H7 (cell line): ENCODE measurements at regions not wholly inside any gene's neighbourhood (a gene's known extent, or its start where the extent isn't known, plus 50 kb on each side); places are given as distances from the start of the nearest gene placed in this dataset.

Experiments used
- DNase-seq: peaks from one replicate; pipeline ENCODE4 v3.0.0; 2012
- H3K27me3 ChIP-seq: 2 replicates; pipeline ENCODE4 v1.6.0; 2011; ENCODE audit warnings: mild to moderate bottlenecking, low read length; ENCODE audit not compliant: control insufficient read depth, insufficient read depth
- H3K36me3 ChIP-seq: replicated peaks from 2 replicates; pipeline ENCODE4 v1.5.1; 2011; ENCODE audit warnings: low read length; ENCODE audit not compliant: control insufficient read depth, insufficient read depth
- H3K4me3 ChIP-seq: 2 replicates; pipeline ENCODE4 v1.5.1; 2011; ENCODE audit warnings: low read depth, mild to moderate bottlenecking, control low read depth, low read length, moderate library complexity; ENCODE audit not compliant: insufficient read depth

DNA sequence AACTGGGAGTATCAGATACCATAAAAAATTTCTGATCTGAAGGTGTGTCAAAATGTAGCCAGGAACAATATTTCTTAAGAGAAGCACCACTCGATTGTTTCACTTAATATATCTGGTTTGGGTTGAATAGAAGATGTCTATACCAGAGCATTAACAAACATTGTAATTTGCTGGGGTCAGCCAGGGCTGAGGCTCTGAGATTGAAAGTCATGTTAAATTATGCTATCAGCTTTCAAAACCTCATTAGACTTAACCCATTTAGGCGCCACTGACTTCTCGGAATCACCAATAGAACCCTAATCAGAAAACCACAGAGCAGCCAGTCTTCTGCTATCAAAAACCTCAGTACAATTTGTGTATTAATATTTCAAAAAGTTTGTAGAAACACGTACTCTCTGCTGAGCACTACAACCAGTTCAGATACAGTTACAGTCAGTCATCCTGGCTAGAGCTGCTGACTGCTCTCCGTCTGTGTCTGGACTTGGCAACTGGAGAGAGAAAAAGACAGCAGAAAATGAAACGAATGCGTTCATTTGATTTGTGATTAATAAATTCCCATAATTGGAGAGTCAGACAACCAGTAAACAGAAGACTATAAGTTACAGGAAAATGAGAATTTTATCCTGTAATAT, 848.6 kb upstream of the PABPC4L start:
- no peaks in the 10 kb centered on the region for H3K36me3 ChIP-seq
- no peaks in the 10 kb centered on the region for H3K27me3 ChIP-seq
- no peak overlapping the region for H3K4me3 ChIP-seq
- DNase-seq: no peak

DNA sequence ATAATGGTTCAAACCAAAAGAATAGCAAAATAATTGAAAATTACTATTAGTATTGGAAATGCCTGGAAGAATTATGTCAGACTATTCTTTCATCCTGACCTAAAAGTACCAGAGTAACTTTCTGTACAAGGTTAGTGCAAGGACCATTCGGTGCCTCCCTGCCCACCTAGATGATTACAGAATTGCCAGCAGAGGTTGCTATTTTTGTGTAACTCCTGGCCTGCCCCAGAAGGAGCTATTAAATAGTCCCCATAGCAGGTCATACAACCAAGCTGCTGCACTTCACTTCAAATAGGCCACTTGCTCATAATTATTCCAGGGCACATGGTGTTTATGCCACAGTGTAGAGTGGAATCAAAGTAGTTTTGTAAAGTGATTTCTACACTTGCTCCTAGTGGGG, 831.1 kb upstream of the PABPC4L start:
- peak; percentile 4 for DNase-seq
- H3K27me3 ChIP-seq: no peaks in the 10 kb centered on the region
- no peak overlapping the region for H3K4me3 ChIP-seq
- no peaks in the 10 kb centered on the region for H3K36me3 ChIP-seq

DNA sequence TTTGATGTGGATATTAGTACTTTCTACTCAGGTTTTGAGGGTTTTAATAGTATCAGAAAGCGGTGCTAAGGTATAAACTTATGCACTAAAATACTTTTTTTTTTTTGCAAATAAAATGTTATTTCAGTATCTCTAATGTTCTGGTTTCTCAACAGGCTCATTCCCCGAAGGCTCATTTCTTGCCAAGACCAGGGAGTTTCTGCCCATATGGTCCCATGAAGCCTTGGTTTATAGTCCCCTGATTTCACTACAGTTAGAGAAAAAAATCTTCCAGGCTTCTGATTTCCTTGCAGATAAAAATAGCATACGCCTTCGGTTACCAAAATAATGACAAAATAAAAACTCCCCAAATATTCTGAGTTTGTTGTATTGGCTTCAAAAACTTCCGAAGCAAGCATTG, 814.2 kb upstream of the PABPC4L start:
- H3K36me3 ChIP-seq: no peaks in the 10 kb centered on the region
- DNase-seq: no peak
- H3K4me3 ChIP-seq: no peak overlapping the region
- H3K27me3 ChIP-seq: no peaks in the 10 kb centered on the region

DNA sequence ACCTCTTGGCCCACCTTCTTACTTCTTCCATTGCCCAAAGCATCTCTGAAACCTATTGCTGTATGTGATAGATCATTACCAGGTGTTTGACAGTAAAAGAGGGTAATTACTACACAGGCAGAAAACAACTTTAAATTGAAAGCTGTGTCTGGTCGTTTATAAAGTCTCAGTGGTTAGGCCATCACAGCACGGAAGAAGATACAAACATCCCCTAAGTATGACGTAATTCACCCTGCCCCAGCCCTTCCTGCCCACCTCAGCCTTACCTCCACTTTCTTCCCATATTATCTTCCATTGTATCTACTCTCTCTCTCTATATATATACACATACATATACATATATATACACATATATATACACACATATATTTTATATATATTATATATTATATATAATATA, 805.8 kb upstream of the PABPC4L start:
- Histone ChIP-seq H3K36me3 (no peaks in the 10 kb centered on the region), H3K4me3 (no peak overlapping the region), H3K27me3 (no peaks in the 10 kb centered on the region)
- DNase-seq: no peak

DNA sequence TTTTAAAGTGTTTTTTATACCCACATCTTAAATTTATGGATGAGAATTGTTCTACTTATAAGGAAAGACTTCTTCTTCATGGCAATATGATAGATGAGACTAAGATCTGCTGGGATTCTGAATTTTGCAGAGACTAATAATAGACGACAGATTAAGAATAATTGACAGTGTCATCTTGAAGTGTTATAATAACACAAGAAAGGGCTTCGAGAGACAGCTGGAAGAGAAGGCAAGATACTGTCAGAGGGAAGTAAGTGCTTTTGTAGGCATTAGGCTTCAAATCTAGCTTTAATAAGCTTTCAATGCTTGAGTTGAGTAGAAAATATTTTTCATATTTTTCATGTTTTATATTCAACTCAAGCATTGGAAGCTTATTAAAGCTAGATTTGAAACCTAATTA, 797.6 kb upstream of the PABPC4L start:
- Histone ChIP-seq H3K36me3 (no peaks in the 10 kb centered on the region), H3K27me3 (no peaks in the 10 kb centered on the region), H3K4me3 (no peak overlapping the region)
- no peak for DNase-seq

DNA sequence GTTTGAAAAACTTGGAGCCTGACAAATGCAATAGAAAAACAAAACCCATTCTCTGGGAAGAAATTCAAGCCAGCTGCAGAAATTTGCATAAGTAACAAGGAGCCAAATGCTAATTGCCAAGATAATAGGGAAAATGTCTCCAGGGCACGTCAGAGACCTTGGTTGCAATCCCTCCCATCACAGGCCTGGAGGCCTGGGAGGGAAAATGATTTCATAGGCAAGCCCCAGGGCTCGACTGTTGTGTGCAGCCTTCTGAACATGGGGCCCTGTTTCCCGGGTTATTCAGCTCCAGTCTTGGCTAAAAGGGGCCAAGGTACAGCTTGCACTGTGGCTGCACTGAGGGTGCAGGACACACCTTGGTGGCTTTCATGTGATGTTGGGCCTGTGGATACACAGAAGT, 760.4 kb upstream of the PABPC4L start:
- DNase-seq: no peak
- H3K27me3 ChIP-seq: no peaks in the 10 kb centered on the region
- no peak overlapping the region for H3K4me3 ChIP-seq
- no peaks in the 10 kb centered on the region for H3K36me3 ChIP-seq

DNA sequence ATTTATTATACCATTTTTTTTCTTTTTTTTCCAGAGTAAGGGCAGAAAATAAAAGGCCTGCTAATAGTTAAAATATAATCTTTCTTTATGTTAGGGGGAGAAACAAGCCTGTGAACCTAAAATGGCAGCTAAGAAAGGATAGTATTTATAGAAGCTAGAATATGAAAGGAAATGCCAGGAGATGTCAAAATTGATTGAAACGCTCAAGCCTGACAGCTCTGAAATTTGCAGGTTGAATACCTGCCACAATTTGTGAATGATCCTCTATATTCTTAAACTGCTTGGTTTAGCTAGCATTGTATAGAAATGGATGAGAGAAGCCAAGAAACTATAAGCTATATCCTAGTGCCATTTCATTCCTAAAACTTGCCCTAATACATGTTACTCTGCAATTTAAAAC, 757.3 kb upstream of the PABPC4L start:
- no peak overlapping the region for H3K4me3 ChIP-seq
- no peaks in the 10 kb centered on the region for H3K27me3 ChIP-seq
- no peak for DNase-seq
- no peaks in the 10 kb centered on the region for H3K36me3 ChIP-seq

DNA sequence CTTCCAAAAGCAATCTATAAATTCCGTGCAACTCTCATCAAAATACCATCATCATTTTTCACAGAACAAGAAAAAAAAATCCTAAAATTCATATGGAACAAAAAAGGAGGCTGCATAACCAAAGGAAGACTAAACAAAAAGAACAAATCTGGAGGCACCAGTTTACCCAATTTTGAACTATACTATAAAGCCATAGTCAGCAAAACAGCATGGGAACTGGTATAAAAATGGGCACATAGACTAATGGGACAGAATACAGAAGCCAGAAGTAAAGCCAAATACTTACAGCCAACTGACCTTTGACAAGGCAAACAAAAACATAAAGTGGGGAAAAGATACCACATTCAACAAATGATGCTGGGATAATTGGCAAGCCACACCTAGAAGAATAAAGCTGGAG, 753.5 kb upstream of the PABPC4L start:
- Histone ChIP-seq H3K27me3 (no peaks in the 10 kb centered on the region), H3K36me3 (no peaks in the 10 kb centered on the region), H3K4me3 (no peak overlapping the region)
- DNase-seq: no peak

DNA sequence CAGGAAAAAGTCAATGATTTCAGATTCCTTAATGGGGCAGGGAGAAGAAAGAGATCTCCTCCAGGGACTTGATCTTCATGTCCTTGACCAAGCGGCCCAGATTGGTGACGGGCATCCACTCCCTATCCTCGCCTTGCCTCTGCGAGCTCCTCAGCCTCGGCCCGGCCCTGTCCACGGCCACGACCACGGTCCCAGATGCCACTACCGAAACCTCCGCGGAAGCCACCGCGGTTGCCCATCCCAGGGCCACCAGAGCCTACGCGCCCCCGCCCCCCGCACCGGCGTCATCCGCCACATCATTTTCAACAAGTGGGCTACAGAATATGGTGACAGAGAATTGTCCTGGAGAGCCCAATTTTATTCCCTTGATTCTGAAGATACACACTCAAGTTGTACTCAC, 751.2 kb upstream of the PABPC4L start:
- H3K36me3 ChIP-seq: no peaks in the 10 kb centered on the region
- no peak for DNase-seq
- H3K27me3 ChIP-seq: no peaks in the 10 kb centered on the region
- no peak overlapping the region for H3K4me3 ChIP-seq

DNA sequence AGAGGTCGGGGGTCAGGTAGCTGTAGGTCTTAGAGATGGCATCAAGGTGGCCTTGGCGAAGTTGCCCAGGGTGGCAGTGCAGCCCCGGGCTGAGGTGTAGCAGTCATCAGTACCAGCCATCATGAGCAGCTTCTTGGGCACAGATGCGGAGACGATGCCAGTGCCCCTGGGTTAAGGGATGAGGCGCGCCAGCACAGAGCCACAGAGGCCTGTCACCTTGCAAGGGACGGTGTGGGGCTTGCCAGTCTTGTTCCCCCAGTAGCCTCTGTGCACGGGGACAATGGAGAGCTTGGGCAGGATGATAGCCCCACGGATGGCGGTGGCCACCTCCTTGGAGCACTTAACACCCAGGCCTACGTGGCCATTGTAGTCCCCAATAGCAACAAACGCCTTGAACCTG, 750.7 kb upstream of the PABPC4L start:
- DNase-seq: no peak
- no peaks in the 10 kb centered on the region for H3K36me3 ChIP-seq
- H3K4me3 ChIP-seq: no peak overlapping the region
- no peaks in the 10 kb centered on the region for H3K27me3 ChIP-seq

DNA sequence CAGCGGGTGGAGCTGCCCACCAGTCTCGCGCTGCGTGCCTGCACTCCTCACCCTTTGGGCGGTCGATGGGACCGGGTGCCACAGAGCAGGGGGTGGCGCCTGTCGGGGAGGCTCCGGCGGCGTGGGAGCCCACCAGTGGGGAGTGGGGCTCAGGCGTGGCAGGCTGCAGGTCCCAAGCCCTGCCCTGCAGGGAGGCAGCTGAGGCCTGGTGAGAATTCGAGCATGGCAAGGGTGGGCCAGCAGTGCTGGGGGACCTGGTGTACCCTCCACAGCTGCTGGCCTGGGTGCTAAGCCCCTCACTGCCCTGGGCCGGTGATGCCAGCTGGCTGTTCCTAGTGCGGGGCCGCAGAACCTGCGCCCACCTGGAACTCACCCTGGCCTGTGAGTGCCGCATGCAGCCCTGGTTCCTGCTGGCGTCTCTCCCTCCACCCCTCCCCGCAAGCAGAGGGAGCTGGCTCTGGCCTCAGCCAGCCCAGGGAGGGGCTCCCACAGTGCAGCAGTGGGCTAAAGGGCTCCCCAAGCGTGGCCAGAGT, 746.6 kb upstream of the PABPC4L start:
- Histone ChIP-seq H3K27me3 (no peaks in the 10 kb centered on the region), H3K36me3 (no peaks in the 10 kb centered on the region), H3K4me3 (no peak overlapping the region)
- no peak for DNase-seq

DNA sequence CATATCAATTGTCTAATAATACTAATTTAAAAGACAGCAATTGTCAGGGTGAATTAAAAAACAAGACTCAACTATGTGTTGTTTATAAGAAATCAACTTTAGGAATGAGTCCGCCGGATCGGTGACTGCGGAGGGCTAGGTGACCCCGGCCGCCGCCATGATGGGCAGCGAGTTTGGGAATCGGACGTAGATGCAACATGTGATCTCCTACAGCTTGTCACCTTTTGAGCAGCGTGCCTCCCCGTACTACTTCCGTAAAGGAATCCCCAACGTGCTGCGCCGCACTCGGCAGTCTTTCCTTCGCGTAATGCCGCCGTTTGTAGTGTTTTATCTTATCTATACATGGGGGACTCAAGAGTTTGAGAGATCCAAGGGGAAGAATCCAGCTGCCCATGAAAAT, 742.5 kb upstream of the PABPC4L start:
- Histone ChIP-seq H3K4me3 (no peak overlapping the region), H3K36me3 (no peaks in the 10 kb centered on the region), H3K27me3 (no peaks in the 10 kb centered on the region)
- DNase-seq: no peak

DNA sequence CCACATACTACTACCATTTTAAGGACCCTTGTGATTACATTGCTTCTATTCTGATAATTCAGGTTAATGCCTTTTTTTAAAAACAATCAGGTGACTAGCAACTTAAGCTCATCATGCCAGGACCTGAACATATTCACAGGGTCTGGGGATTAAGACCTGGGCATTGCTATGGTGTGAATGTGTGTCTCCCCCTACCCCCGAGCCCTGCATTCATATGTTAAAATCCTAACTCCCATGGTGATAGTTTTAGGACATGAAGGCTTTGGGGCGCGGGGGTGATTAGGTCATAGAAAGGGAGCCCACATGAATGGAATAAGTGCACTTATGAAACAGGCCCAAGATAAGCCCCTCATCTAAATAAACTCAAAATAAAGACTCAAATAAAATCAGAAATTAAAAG, 734.4 kb upstream of the PABPC4L start:
- peak; percentile 21 for DNase-seq
- no peaks in the 10 kb centered on the region for H3K36me3 ChIP-seq
- no peaks in the 10 kb centered on the region for H3K27me3 ChIP-seq
- no peak overlapping the region for H3K4me3 ChIP-seq

DNA sequence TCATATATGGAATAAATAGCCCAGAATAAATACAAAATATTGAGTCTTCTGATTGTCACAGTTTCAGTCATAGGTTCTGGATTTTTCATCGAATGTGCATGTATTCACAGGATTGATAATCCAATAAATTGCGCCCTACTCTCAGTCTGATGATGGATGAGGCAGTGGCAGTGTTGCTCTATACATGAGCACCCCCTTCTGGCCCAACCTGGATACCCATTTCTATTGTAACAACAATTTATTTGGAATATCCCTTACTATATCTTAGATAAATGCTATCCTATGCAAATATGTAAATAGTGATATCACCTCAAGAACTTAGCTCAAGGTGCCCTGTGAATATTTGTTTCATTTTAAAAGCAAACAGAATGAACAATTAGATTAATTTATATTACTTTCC, 733.7 kb upstream of the PABPC4L start:
- Histone ChIP-seq H3K27me3 (no peaks in the 10 kb centered on the region), H3K36me3 (no peaks in the 10 kb centered on the region), H3K4me3 (no peak overlapping the region)
- DNase-seq: peak; percentile 38

DNA sequence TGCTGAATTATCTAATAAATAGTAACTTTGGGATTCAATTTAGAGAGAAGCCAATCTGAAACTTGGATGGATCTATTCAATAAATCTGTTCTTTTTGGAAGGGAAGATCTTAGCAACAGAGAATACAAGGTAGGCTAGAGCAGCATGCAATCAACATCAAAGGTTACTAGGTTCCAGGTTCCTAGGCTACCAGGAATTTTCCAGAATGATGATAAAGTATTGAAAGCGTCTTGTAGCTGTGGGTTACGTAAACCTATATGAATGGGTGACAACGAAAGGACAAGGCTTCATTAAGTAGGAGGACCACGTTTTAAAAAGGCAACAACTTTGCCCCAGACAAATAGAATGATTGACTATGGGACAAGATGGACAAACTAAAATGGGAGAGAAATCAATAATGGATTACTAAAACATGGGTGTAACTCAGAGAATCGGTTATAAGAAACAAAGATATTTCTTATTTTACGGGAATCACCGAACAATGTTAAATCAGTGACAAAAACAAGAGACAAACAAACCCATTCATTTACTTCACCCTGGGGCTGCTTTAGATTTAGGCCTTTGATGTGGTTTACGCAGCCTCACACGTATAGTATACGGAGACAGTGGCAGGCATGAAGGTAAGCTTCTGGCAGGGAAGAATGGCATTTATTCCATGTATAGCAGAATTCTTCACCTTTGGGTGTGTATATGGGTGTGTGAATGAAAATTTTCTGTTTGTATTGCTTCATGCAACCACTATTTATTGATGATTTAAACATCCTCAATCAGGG, 732.6 kb upstream of the PABPC4L start:
- no peaks in the 10 kb centered on the region for H3K27me3 ChIP-seq
- DNase-seq: no peak
- H3K36me3 ChIP-seq: no peaks in the 10 kb centered on the region
- H3K4me3 ChIP-seq: no peak overlapping the region
